ENCODE measurements at regions not wholly inside any gene's neighbourhood (a gene's known extent, or its start where the extent isn't known, plus 50 kb on each side); places are given as distances from the start of the nearest gene placed in this dataset.

DNA sequence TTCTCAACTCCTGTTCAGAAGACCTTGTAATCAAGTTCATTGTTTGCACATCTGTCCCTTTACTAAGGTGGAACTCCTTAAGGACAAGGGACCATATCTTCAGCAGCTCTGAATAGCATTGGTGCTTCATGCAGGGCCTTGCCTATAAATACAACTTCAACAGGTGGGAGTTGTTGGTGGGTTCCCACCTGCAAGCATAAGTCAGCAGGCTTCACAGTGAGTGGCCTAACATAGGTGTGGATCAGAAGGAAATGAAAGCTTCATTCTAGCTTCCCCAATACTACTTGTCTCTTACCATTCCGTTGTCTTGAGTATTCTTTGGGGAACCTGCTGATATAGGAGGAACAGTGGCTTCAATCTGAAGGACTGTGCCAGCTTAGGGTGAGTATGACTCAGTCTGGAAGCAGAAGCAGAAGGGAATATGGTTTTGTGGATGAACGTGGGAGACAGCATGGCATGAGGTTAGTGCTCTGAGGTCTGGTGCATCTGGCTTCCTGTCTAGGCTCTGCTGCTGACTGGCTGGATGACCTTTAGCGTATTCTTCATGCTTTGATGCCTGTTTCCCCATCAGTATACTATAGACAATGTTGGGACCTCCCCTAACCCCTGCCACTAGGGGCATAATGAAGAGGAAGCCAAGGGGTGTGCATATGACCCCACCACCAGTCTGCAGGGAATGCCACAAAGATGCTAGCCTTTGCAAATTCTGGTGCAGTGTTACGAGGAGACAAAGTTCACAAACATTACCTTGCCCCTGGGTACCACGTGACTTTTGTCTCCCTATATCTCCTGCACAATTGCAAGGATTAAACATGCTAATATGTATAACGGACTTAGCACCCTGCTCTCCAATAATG is 192.3 kb downstream of the PALM2AKAP2 start:
- DNase-seq (ENCODE audit: low spot score in 2 of 2): no peak
- TF ChIP-seq POLR2AphosphoS5 (IDR thresholded peaks at IDR 0.05): no peak
- no peak for TF ChIP-seq POLR2A (IDR thresholded peaks at IDR 0.05)
- Histone ChIP-seq H3K27me3 (no peaks in the 10 kb centered on the region), H3K27ac (no peak overlapping the region), H3K4me1 (no peaks in the 10 kb centered on the region), H3K4me3 (no peak overlapping the region), H3K9me3 (no peaks in the 10 kb centered on the region), H3K36me3 (no peaks in the 10 kb centered on the region)
- intact Hi-C loops (cut with DNase I; ENCODE audit: low total_unique reads): no loop called here

GRCh38 chr9:109973336-109973735 is 193.3 kb downstream of the PALM2AKAP2 start:
- H3K27me3 ChIP-seq: no peaks in the 10 kb centered on the region
- no peaks in the 10 kb centered on the region for H3K36me3 ChIP-seq
- H3K27ac ChIP-seq: no peak overlapping the region
- H3K9me3 ChIP-seq: no peaks in the 10 kb centered on the region
- no peak for DNase-seq (ENCODE audit: low spot score in 2 of 2)
- TF ChIP-seq CTCF (IDR thresholded peaks at IDR 0.05): no peak
- no peak for TF ChIP-seq POLR2AphosphoS5 (IDR thresholded peaks at IDR 0.05)
- no peak for TF ChIP-seq POLR2A (IDR thresholded peaks at IDR 0.05)
- H3K4me1 ChIP-seq: no peaks in the 10 kb centered on the region
- intact Hi-C loops (cut with DNase I; ENCODE audit: low total_unique reads): no loop called here
- no peak overlapping the region for H3K4me3 ChIP-seq

- DNase-seq (ENCODE audit: low spot score in 2 of 2): no peak
- no peak overlapping the region for H3K27ac ChIP-seq
- H3K9me3 ChIP-seq: no peaks in the 10 kb centered on the region
- intact Hi-C loops (cut with DNase I; ENCODE audit: low total_unique reads): no loop called here
- H3K36me3 ChIP-seq: no peaks in the 10 kb centered on the region
- no peak overlapping the region for H3K4me3 ChIP-seq
- H3K27me3 ChIP-seq: no peaks in the 10 kb centered on the region
- no peak for TF ChIP-seq POLR2A (IDR thresholded peaks at IDR 0.05)
- no peak for TF ChIP-seq POLR2AphosphoS5 (IDR thresholded peaks at IDR 0.05)
- TF ChIP-seq CTCF (IDR thresholded peaks at IDR 0.05): no peak
- H3K4me1 ChIP-seq: no peaks in the 10 kb centered on the region
These were observed 194.3 kb downstream of the PALM2AKAP2 start for GRCh38 chr9:109974143-109974917.

DNA sequence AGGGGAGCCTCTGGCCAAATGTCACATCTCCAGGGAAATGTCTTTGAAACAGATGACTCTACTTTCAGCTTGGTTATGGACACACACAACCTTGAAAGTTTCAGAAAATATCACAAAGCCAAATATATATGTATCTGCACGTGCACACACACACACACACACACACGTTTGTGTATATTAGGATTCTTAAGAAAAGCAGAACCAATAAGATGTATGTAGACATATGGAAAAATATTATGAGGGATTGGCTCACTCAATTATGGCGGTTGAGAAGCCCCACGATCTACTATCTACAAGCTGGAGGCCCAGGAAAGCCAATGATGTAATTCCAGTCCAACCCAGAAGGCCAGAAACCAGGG is 194.9 kb downstream of the PALM2AKAP2 start:
- TF ChIP-seq POLR2A (IDR thresholded peaks at IDR 0.05): no peak
- TF ChIP-seq CTCF (IDR thresholded peaks at IDR 0.05): no peak
- no peak for TF ChIP-seq POLR2AphosphoS5 (IDR thresholded peaks at IDR 0.05)
- no peak overlapping the region for H3K27ac ChIP-seq
- intact Hi-C loops (cut with DNase I; ENCODE audit: low total_unique reads): no loop called here
- no peaks in the 10 kb centered on the region for H3K9me3 ChIP-seq
- no peak overlapping the region for H3K4me3 ChIP-seq
- no peaks in the 10 kb centered on the region for H3K4me1 ChIP-seq
- no peaks in the 10 kb centered on the region for H3K36me3 ChIP-seq
- no peaks in the 10 kb centered on the region for H3K27me3 ChIP-seq
- no peak for DNase-seq (ENCODE audit: low spot score in 2 of 2)

DNA sequence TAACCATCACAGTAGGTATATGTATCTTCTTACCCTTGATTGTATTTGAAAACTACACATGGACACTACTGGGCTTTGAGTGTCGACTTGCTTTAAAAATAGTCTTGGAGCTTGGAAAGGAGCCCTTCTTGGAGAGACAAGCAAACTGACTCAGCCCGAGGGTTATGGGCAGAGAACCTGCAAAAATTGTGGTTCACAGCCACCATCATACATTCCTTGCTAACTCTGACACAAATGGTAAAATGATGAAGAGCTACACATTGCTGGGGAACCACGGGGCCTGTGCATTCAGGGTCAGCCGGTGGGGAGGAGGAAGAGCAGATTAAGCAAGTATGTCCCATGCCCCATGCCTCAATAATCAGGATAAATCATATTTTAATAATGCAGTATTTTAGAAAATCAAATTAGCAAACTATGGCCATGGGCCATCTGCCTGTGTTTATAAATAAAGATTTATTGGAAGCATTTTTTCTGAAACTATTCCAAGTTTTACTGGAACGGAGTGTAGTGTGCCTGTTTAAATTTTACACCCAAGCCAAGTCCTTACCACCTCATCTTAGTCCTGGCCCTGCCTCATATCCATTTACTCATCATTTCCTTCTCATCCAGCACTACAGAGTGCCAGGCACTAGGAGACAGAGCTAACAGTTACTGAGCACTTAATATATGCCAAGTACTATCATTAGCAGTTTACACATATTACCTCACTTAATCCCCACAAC is 195.7 kb downstream of the PALM2AKAP2 start:
- H3K9me3 ChIP-seq: no peaks in the 10 kb centered on the region
- no peaks in the 10 kb centered on the region for H3K36me3 ChIP-seq
- intact Hi-C loops (cut with DNase I; ENCODE audit: low total_unique reads): no loop called here
- H3K4me3 ChIP-seq: no peak overlapping the region
- H3K27ac ChIP-seq: no peak overlapping the region
- H3K4me1 ChIP-seq: no peaks in the 10 kb centered on the region
- peak in 1 of 2 donors; percentile 39 for DNase-seq (ENCODE audit: low spot score in 2 of 2)
- no peaks in the 10 kb centered on the region for H3K27me3 ChIP-seq
- TF ChIP-seq POLR2A (IDR thresholded peaks at IDR 0.05) (no peak), POLR2AphosphoS5 (IDR thresholded peaks at IDR 0.05) (no peak), CTCF (IDR thresholded peaks at IDR 0.05) (no peak)
